ENCODE measurements at regions not wholly inside any gene's neighbourhood (a gene's known extent, or its start where the extent isn't known, plus 50 kb on each side); places are given as distances from the start of the nearest gene placed in this dataset.

DNA sequence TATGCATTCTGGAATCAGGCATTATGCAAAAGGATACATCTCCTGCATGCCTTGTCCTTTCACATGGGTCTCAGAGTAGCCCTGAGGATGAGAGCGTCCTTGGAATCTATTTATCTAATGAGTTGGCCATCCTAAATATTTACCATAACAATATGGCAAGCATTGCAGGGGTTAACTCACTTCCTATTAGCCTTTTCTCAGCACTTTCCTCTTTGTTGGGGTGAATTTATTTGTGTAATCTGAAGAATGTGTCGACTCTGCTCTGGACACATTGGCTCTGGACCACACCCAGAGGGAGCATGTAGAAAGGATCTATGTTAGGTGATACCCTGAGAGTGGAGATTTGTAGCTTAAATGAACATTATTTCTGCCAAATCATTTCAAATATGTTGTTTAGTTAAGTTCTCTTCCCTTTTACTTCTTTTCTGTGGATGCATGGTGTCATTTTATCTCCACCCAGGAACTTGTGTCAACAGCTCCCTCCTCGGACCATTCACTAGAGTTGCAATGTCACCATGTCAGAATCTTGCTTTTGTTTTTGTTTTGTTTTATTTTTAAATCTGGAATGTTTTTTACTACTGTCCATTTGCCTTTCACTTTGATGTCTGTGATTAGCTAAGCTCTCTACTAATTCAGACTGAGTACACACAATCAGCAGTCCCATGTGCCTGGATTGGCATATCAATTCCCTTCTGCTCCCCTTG, 757.0 kb upstream of the MMS22L start:
- TF ChIP-seq, protein P1, sequence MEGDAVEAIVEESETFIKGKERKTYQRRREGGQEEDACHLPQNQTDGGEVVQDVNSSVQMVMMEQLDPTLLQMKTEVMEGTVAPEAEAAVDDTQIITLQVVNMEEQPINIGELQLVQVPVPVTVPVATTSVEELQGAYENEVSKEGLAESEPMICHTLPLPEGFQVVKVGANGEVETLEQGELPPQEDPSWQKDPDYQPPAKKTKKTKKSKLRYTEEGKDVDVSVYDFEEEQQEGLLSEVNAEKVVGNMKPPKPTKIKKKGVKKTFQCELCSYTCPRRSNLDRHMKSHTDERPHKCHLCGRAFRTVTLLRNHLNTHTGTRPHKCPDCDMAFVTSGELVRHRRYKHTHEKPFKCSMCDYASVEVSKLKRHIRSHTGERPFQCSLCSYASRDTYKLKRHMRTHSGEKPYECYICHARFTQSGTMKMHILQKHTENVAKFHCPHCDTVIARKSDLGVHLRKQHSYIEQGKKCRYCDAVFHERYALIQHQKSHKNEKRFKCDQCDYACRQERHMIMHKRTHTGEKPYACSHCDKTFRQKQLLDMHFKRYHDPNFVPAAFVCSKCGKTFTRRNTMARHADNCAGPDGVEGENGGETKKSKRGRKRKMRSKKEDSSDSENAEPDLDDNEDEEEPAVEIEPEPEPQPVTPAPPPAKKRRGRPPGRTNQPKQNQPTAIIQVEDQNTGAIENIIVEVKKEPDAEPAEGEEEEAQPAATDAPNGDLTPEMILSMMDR (IDR thresholded peaks at IDR 0.05), result peak in 7 of 12 donors; percentile 10 to 48 (median 36)
- no peak for TF ChIP-seq POLR2A (IDR thresholded peaks at IDR 0.05)
